HEK293 (cell line): ENCODE measurements at regions not wholly inside any gene's neighbourhood (a gene's known extent, or its start where the extent isn't known, plus 50 kb on each side); places are given as distances from the start of the nearest gene placed in this dataset.

ENCODE experiments used
- HOXA7 ChIP-seq: sonication (generic); formaldehyde crosslinking; IDR thresholded peaks from 2 replicates; pipeline ENCODE4 v1.8.1; 2022; ENCODE audit warnings: missing genetic modification reagents, borderline replicate concordance
- KLF1 ChIP-seq: fragments of 450-650 bp; formaldehyde crosslinking; IDR thresholded peaks from 2 replicates; pipeline ENCODE4 v1.5.1; 2016; ENCODE audit warnings: missing biosample characterization, missing genetic modification characterization
- ZIC2 ChIP-seq: fragments of 450-650 bp; formaldehyde crosslinking; IDR thresholded peaks from 2 replicates; pipeline ENCODE4 v1.5.1; 2016; ENCODE audit warnings: missing biosample characterization, missing genetic modification characterization
- ZNF114 ChIP-seq: fragments of 450-650 bp; formaldehyde crosslinking; IDR thresholded peaks from 2 replicates; pipeline ENCODE4 v1.5.0; 2017; ENCODE audit warnings: missing biosample characterization, missing genetic modification characterization
- ZNF239 ChIP-seq: fragments of 450-650 bp; formaldehyde crosslinking; IDR thresholded peaks from 2 replicates; pipeline ENCODE4 v1.5.1; 2016; ENCODE audit warnings: missing biosample characterization, missing genetic modification characterization
- ZNF416 ChIP-seq: fragments of 450-650 bp; formaldehyde crosslinking; IDR thresholded peaks from 2 replicates; pipeline ENCODE4 v1.5.1; 2016; ENCODE audit warnings: missing biosample characterization, missing genetic modification characterization
- TF ChIP-seq, protein P1 (sequence below): fragments of 450-650 bp; formaldehyde crosslinking; IDR thresholded peaks from 2 replicates; pipeline ENCODE4 v1.5.1; 2016; ENCODE audit warnings: missing biosample characterization, missing genetic modification characterization
- TF ChIP-seq, protein P2 (sequence below): fragments of 450-650 bp; formaldehyde crosslinking; IDR thresholded peaks from 2 replicates; pipeline ENCODE4 v1.5.1; 2016; ENCODE audit warnings: missing biosample characterization, missing genetic modification characterization

DNA sequence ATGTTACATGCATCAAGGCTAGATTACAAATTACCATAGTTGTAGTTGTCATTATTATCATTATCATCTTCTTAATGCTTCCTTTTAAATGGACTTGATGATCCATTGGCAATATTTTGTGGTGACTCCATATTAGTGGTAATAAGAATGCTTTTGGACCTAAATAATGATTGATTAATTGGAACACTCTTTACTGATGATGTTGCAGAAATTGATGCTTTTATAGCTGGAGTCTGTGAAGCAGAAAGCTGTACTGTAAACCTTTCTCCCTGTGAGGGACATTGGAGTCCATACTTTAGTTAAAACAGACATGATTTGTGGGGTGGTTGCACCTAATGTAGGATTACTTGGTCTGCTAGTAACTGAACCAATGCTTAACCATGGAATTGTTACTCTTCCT is 190.4 kb downstream of the ATXN7L3B start:
- TF ChIP-seq, protein P1, sequence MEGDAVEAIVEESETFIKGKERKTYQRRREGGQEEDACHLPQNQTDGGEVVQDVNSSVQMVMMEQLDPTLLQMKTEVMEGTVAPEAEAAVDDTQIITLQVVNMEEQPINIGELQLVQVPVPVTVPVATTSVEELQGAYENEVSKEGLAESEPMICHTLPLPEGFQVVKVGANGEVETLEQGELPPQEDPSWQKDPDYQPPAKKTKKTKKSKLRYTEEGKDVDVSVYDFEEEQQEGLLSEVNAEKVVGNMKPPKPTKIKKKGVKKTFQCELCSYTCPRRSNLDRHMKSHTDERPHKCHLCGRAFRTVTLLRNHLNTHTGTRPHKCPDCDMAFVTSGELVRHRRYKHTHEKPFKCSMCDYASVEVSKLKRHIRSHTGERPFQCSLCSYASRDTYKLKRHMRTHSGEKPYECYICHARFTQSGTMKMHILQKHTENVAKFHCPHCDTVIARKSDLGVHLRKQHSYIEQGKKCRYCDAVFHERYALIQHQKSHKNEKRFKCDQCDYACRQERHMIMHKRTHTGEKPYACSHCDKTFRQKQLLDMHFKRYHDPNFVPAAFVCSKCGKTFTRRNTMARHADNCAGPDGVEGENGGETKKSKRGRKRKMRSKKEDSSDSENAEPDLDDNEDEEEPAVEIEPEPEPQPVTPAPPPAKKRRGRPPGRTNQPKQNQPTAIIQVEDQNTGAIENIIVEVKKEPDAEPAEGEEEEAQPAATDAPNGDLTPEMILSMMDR (tag by site-specific recombination), result no peak
- TF ChIP-seq ZNF114 (tag by site-specific recombination) (no peak), ZNF416 (tag by site-specific recombination) (no peak), ZNF239 (tag by site-specific recombination) (no peak), ZIC2 (no peak), KLF1 (tag by site-specific recombination) (no peak), HOXA7 (CRISPR knock-in tag) (no peak)
- TF ChIP-seq, protein P2, sequence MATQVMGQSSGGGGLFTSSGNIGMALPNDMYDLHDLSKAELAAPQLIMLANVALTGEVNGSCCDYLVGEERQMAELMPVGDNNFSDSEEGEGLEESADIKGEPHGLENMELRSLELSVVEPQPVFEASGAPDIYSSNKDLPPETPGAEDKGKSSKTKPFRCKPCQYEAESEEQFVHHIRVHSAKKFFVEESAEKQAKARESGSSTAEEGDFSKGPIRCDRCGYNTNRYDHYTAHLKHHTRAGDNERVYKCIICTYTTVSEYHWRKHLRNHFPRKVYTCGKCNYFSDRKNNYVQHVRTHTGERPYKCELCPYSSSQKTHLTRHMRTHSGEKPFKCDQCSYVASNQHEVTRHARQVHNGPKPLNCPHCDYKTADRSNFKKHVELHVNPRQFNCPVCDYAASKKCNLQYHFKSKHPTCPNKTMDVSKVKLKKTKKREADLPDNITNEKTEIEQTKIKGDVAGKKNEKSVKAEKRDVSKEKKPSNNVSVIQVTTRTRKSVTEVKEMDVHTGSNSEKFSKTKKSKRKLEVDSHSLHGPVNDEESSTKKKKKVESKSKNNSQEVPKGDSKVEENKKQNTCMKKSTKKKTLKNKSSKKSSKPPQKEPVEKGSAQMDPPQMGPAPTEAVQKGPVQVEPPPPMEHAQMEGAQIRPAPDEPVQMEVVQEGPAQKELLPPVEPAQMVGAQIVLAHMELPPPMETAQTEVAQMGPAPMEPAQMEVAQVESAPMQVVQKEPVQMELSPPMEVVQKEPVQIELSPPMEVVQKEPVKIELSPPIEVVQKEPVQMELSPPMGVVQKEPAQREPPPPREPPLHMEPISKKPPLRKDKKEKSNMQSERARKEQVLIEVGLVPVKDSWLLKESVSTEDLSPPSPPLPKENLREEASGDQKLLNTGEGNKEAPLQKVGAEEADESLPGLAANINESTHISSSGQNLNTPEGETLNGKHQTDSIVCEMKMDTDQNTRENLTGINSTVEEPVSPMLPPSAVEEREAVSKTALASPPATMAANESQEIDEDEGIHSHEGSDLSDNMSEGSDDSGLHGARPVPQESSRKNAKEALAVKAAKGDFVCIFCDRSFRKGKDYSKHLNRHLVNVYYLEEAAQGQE (tag by site-specific recombination), result no peak
